ENCODE measurements at regions not wholly inside any gene's neighbourhood (a gene's known extent, or its start where the extent isn't known, plus 50 kb on each side); places are given as distances from the start of the nearest gene placed in this dataset.

DNA sequence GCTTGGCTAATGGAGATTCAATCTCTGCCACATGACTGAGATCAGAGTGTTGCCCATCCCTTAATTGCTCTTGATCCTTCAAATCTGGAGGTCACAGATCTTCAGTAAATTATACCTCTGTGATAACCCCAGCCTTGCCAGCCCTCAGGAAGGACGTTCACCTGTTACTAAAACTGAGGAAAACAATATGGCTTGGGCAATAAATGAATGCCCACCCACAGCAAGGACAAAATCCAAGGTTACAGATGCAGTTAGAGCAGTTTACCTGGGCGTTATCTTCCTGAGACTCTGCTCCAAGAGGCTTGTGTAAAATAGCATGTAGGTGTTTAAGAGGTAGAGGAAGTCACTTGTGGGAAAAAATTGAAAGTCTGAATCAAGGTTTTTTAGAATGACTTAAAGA is 69.3 kb upstream of the MAOA start:
- TF ChIP-seq POLR2A (IDR thresholded peaks at IDR 0.05; ENCODE audit: low read length) (no peak), GATA1 (IDR thresholded peaks at IDR 0.05; ENCODE audit: low read depth, low read length) (no peak)

All from erythroblast (primary cell).